HG03175 (cell line): ENCODE measurements at regions not wholly inside any gene's neighbourhood (a gene's known extent, or its start where the extent isn't known, plus 50 kb on each side); places are given as distances from the start of the nearest gene placed in this dataset.

Source experiments
- ATAC-seq: cut with Tn5 transposase; IDR thresholded peaks from one replicate; pipeline ENCODE4 v1.9.1; 2021; ENCODE audit warnings: mild to moderate bottlenecking, moderate library complexity; ENCODE audit not compliant: unreplicated experiment

GRCh38 chr2:52776571-52776970 lies 991.0 kb upstream of the CHAC2 start:
- no peak for ATAC-seq

DNA sequence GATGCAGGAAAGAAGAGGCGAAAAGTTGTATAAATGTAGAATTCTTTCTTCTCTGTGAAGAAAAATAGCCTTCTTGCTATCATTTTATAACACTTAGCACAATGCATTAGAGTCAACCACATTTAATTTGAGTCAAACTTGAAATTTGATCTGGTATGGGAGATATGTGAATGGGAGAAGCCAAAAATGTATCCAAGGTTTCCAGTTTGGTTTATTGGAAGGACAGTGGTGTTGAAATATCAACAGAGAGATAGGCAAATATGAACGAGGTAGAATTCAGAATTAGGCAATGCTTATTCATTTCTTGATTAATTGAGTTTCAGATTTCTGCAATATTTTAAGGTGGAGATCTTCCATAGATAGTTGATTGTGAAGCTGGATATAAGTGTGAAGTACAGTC lies 991.9 kb upstream of the CHAC2 start:
- ATAC-seq: no peak

GRCh38 chr2:52765735-52766134 lies 1001.9 kb upstream of the CHAC2 start:
- ATAC-seq: no peak

GRCh38 chr2:52749764-52750163 lies 1017.8 kb upstream of the CHAC2 start:
- ATAC-seq: no peak

DNA sequence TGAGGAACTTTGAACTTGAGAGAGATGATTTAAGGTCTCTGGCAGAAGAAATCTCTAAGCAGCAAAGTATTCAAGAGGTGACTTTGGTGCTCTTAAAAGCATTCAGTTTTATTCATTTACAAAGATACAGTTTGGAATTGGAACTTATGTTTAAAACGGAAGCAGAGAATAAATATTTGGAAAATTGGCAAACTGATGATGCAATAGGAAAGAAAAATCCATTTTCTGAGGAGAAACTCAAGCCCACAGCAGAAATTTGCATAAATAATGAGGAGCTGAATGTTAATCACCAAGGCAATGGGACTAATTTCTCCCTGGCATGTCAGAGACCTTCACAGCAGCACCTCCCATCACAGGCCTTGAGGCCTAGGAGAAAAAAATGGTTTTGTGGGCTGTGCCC lies 1022.5 kb upstream of the CHAC2 start:
- no peak for ATAC-seq

GRCh38 chr2:52732849-52733395 lies 1034.7 kb upstream of the CHAC2 start:
- no peak for ATAC-seq

- no peak for ATAC-seq
Observed at GRCh38 chr2:52724585-52724984, 1043.0 kb upstream of the CHAC2 start.

DNA sequence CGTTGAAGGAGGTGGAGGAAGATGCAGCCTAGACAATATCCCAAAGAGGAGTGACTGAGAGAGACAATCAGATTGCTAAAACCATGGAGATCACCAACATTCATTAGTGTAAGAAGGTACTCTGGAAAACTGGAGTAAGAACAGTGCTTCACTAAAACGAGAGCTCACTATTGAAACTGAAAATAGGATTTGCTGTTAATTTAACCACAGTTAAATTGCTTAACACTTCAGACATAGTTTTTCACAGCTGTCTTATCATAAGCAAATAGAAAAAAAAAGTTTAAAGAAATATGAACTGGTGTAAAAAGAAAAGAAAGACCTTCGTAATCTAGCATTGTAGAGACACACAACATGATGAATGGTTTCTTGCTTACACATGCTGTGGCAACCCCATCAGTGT lies 1049.8 kb upstream of the CHAC2 start:
- no peak for ATAC-seq

GRCh38 chr2:52710810-52711618 lies 1056.6 kb upstream of the CHAC2 start:
- no peak for ATAC-seq

DNA sequence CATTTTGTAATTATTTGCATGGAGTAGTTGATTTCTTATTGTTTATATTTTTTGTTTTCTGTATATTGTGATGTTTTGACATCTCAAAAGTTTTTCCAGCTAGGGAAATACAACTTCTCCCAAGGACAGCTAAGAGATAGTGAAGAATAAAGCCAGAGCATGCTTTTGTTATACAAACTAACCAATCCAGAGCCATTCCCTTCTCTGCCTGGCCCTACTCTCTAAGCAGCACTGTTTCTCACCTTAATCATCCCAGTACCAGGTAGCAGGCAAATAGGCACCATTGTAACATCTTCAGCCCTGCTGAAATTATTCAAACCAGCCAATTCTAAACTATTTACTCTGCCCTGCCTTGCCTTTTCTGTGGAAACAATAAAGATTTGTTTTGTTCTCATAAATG lies 1063.4 kb upstream of the CHAC2 start:
- no peak for ATAC-seq

DNA sequence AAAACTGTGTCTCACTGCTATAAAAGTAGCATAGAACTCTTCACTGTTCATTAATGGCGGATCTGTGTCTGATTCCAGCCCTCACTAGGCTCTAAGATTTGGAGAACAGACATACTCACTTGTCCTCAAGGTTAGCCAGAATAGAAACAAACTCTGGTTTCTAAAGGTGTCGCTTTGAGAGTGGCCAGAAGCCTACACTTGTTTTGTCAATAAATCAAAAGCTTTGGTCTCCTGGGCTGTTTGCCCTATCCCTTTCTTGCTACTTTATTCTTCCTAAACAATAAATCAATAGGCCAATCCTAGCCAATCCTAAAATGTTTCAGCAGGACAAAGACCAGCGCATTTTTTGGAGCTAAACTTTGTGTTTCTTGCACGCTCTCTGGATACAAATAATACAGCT lies 1064.6 kb upstream of the CHAC2 start:
- ATAC-seq: no peak

GRCh38 chr2:52698408-52698807 lies 1069.2 kb upstream of the CHAC2 start:
- no peak for ATAC-seq

GRCh38 chr2:52697690-52698089 lies 1069.9 kb upstream of the CHAC2 start:
- no peak for ATAC-seq

GRCh38 chr2:52695731-52696130 lies 1071.9 kb upstream of the CHAC2 start:
- ATAC-seq: no peak

DNA sequence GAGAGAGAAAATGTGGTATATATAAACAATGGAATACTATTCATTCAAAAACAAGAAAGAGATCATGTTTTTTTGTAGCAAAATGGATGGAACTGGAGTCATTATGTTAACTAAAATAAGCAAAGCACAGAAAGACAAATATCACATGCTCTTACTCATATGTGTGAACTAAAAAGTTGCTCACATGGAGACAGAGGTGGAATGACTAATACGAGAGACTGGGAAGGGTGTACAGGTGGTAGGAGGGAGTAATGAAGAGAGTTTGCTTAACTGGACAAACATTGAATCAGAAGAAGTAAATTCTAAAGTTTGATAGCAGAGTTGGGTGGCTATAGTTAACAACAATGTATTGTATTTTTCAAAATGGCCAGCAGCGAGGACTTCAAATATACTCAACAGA lies 1080.7 kb upstream of the CHAC2 start:
- no peak for ATAC-seq

- no peak for ATAC-seq
Observed at GRCh38 chr2:52676056-52676455, 1091.5 kb upstream of the CHAC2 start.

DNA sequence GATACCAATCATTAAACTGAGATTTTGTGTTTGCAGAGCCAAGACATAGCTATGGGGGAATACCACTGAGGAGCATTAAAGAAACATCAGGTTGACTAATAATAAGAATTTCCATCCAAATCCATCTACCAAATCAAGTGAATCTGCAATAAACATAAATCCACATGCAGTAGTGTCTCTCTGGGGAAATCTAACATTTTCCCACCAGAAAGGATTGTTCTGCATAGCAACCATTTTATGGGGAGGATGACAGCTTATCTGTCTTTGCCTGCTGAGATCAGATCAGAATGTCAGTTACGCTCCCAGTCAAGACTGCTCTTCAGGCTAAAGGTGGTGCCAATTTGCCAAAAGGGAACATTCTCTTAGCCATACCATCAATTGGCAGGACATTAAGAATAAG lies 1098.9 kb upstream of the CHAC2 start:
- no peak for ATAC-seq

GRCh38 chr2:52659546-52659945 lies 1108.1 kb upstream of the CHAC2 start:
- no peak for ATAC-seq

- ATAC-seq: no peak
Observed at GRCh38 chr2:52658598-52658997, 1109.0 kb upstream of the CHAC2 start.

- no peak for ATAC-seq
Observed at GRCh38 chr2:52639692-52640091, 1127.9 kb upstream of the CHAC2 start.

DNA sequence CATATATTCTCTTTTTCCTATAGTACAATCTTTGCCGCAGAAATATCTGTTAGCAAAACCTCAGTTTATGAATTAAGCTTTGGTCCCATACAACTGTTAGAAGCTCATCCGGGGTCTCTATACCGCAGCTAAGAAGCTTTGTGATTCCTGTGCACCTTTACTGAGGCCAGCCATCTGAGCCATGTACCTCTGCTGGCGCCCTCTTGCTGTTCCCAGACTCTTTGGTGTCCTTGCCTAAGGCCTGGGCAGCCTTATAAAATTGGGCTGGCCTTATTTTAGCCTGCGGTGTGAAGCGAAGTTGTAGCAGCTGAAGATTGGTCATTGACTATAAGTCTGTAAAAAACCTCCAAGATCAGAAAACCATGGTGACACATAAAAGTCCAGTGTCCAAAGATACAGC lies 1135.1 kb upstream of the CHAC2 start:
- no peak for ATAC-seq

DNA sequence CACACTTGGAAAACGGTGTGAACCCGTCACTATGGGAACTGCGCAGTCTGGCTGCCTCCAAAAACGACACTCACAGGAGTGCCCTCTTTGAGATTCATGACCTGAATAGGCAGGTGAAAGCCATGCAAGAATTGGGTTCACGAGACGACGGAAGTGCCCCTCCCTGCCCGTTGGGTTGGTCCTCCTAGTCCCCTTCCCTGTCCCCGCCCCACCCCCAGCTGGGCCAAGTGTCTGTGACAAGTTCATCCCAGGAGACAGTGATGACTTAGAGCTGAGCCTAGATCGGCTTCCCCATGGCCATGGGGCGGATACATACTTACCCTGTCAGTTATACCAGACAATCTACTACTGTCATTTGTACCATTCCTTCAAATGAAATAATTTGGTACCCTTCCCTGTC lies 1137.7 kb upstream of the CHAC2 start:
- no peak for ATAC-seq

DNA sequence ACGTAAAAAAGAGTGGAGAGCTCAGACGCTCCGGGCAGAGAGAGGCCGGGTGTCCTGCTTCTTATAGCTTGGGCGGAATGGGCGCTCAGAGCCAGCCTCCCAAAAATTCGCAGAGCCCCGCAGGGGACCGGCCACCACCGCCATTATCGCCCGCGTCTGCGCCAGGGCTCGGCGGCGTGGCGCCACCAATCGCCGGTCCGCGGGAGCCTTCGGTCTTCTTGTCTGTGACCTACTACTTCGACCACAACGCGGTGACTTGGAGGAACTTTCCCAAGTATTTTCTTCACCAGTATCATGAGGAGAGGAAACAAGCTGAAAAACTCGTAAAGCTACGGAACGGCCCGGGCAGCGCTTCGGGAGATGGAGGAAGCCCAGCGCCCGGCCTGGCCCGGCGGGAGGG lies 1138.1 kb upstream of the CHAC2 start:
- ATAC-seq: no peak
